ENCODE measurements at regions not wholly inside any gene's neighbourhood (a gene's known extent, or its start where the extent isn't known, plus 50 kb on each side); places are given as distances from the start of the nearest gene placed in this dataset.

DNA sequence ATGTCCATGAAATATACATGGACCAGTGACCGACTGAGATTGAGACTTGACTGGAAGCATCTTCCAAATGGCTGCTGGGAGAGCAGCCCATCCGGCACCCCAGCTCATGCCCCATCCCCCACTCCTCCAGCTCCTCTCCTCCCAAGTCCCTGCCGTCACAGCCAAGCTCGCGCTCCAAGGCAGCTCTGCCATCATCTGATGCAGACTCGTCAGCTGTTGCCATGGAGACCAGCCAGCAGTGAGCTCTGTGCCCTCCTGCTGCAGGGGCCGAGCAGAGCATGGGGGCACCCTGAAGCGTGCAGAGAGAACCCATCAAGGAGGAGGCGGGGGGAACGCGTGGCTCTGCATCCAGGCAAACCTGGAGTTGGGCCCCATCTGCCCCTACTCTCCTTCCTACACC, 74.5 kb upstream of the TNRC6C start:
- TF ChIP-seq, protein P1, sequence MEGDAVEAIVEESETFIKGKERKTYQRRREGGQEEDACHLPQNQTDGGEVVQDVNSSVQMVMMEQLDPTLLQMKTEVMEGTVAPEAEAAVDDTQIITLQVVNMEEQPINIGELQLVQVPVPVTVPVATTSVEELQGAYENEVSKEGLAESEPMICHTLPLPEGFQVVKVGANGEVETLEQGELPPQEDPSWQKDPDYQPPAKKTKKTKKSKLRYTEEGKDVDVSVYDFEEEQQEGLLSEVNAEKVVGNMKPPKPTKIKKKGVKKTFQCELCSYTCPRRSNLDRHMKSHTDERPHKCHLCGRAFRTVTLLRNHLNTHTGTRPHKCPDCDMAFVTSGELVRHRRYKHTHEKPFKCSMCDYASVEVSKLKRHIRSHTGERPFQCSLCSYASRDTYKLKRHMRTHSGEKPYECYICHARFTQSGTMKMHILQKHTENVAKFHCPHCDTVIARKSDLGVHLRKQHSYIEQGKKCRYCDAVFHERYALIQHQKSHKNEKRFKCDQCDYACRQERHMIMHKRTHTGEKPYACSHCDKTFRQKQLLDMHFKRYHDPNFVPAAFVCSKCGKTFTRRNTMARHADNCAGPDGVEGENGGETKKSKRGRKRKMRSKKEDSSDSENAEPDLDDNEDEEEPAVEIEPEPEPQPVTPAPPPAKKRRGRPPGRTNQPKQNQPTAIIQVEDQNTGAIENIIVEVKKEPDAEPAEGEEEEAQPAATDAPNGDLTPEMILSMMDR (conservative IDR thresholded peaks at IDR 0.05) = no peak
- no peak for TF ChIP-seq ZFX (IDR thresholded peaks at IDR 0.05)

All from C4-2B (cell line).